Stimulated activated CD8-positive, alpha-beta memory T cell treated with anti-CD3 and anti-CD28 coated beads, Interleukin-12 subunit alpha, Interleukin-12 subunit beta, amount 100 ng/mL, for 4 hours (primary cell): ENCODE measurements at regions not wholly inside any gene's neighbourhood (a gene's known extent, or its start where the extent isn't known, plus 50 kb on each side); places are given as distances from the start of the nearest gene placed in this dataset.

Experiments used
- DNase-seq: peaks from one replicate; pipeline ENCODE4 v3.0.0-alpha.2; 2020; ENCODE audit warnings: low read depth

DNA sequence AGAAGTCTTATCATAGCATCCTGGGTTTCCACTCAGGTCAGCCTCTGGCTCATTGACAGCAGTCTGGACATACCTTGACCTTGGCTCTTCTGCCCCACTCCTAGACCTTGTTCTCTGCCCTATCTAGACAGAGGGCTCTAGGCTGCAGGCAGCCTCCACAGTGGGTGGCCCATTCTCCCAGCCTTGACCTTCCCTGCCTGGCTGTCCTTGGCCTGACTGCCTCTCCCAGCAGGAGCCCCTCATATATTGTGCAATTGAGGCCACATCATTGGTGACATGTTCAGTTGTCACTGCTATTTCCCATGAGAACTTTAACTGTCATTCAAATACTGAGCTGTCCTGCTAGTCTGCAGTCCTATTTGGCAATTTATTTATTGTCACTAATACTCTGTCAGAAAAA lies 503.4 kb downstream of the PLXNA4 start:
- no peak for DNase-seq

DNA sequence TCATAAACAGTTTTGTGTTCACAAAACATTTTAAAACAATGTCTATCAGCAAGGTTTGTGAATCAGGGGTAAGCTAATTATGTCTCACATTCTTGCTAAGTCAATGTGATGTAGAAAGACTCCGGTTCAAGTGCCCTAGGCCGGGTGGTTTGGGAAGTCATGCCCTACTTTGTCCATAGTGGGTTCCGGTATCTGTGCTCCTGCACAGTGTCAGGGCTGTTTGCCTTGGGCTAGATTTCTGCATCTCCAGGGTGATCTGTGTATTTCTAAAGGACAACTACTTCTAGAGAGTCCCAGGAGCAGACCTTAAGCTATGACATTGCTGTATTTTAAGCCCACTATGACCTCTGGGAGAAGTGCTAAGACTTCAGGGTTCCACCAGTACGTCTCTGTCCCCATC lies 504.1 kb downstream of the PLXNA4 start:
- no peak for DNase-seq

DNA sequence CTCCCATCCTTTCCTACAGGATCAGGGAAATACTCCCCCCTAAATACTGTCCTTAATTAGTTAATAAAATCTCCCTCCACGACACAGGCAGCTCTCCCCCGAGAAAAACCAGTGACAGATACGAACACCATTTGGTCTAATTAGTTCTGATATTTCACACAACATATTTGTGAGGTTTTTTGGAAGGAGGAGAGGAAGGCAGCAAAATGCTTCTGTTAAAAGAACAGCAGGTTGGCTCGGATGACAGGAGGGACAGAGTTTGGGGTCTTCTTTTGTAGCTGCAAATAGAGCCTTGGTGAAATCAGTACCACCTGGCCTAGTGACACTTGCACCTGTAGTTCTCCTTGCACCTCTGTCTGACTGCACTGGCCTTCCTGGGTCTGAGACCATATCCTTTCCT lies 507.0 kb downstream of the PLXNA4 start:
- DNase-seq: no peak

DNA sequence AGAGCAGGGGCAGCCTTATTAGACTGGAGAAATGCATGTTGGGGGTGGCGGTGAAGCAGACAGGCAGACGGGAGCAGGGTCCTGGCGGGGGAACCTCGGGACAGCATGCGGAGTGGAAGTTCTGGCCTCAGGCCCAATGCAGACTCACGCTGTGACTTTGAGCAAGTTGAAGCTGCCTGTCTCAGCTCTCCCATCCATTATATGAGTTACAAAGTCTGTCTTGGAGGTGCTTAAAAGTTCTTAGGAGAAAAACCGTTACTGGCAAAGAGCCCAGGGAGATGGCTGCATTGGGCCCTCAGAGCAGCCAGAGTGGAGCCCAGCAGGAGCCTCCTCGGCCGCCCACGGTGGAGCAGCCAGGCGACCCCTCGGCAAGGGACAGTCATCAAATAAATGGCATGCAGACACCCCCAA lies 509.5 kb downstream of the PLXNA4 start:
- no peak for DNase-seq

DNA sequence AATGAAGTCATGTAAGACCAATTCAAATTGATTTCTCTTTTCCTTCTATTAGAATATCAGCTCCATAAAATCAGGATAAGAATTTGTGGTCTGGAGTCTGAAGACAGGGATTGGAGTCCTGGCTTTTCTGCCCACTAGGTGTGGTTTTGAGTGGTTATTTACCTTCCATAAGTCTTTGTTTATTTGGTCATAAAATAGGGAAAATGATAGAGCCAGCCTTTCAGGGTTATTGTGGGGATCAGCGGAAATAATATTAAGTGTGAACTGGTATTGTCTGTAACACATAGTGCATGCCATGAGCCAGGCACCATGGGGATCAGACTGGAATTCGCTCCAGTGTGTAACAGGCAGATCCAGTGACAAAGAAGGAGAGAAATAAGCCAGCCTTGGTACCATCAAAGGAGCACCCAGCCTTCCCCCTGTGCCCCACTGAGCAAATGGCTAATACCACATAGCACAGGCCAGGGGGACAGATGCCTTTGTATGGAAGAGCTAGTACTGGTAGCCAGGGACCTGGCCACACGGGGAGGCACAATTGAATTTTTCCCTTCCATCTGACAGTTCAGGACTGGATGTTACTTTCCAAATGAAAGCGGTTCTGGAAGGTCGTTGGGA lies 509.7 kb upstream of the PODXL start:
- no peak for DNase-seq

DNA sequence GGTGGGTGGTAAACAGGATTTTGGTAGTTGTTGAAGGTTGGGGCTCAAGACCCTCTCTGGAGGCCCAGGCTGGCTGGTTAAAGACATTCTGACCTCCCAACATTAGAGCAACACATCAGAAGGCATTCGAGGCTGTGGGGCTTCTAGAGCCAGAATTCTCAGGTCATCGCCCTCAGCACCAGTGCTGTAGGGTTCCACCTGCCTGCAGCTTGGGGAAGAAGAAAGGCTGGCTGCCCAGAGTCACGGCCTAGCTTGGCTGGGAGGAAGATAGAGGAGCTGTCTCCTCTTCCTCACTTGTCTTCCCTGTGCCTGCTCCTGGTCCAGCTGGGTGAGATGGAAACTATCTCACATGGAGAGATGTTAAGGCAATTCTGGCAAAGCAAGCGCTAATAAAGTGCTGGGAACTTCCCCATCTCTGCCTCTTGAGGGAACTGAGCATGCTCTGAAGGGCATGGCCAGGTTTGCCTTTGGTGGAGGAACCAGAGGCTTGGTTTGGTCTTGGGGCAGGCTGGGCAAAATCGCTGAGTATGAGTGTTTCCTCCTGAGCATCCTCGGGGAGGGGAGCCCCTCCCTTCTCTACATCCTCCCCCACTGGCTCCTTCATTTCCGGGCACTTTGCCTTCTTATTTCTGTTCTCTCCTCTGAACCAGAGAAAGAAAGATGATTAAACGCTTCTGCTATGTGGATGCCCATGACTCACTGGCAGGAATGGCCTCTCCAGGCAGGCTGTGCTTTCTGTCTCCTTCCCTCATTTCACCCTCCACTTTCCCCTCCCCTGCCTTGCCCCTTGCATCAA lies 509.0 kb upstream of the PODXL start:
- DNase-seq: no peak

DNA sequence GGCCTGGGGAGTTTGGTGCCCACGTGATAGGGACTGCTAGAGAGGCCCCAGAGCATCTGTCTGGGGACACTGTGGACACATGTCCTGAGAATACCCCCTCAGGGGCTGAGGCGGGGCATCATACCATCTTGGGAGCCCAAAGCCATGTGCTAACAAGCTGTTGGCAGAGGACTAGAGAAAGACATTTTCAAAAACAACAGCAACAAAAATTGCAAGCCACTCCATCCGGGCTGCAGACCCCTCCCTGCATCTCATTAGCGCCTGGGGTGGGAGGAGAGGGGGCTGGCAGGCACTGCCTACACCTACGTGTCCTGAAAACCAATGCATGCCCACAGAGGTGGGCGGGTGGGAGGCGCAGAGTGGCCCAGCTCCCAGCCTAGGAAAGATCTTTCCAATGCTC lies 507.4 kb upstream of the PODXL start:
- DNase-seq: no peak

DNA sequence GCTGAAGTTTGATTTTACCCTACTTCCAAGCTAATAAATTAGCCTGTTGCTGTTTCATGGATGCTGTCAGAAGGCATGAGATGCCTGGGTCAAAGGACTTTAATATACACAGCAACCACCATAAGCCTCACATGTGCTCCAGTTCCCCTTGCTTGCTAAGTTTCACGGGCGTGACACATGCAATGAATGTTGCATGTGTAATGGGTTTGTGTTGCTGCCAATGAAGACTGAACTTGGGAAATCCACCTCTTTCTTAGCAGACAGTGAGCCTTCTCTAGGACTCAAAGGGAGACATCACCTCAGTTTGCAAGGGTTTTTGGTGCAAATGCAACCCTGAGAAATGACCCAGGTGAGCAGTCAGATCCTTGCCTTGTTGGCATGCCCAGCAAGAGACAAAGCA lies 505.5 kb upstream of the PODXL start:
- DNase-seq: no peak

DNA sequence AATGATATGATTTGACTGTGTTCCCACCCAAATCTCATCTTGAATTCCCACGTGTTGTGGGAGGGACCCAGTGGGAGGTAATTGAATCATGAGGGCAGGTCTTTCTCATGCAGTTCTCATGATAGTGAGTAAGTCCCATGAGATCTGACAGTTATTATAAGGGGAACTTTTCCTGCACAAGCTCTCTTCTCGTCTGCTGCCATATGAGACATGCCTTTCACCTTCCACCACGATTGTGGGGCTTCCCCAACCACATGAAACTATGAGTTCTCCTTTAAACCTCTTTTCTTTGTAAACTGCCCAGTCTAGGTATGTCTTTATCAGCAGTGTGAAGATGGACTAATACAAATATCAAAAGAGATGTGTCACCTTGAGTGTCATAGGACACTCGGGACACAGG lies 502.7 kb upstream of the PODXL start:
- no peak for DNase-seq

DNA sequence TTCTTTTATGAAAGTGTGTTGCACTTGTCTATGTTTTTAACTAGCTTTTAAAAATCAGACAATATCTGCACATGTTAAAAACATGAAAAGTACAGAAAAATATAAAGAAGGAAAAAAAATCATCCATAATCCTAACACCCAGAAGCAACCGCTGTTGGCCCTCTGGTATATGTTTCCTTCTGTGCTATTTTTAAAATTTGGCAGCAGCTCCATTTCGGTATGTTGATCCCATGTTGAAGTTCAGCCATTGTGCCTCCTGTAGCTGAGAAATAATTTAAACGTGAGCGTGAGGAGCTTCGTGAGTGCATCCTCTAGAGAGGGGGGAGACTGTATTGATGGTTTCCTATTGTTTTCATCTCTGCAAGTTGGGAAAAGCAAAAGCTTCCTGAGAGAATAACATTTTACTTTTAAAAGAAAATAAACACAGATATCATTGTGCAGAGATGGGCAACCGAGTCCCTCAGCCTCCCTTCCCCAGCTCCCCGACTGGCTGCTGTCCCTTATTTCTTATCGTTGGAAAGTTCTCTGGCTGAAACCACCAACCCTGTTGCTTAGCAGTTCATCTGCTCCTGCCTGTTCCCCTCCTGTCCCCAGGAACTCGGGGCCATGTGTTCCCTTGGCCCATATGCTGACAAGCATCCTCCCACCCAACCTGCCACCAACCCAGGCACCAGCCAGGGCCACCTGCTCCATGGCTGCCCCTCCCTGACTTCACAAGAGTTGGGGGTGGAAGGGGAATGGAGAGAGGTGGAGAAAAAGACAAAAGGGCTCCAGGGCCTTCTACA lies 499.1 kb upstream of the PODXL start:
- no peak for DNase-seq

DNA sequence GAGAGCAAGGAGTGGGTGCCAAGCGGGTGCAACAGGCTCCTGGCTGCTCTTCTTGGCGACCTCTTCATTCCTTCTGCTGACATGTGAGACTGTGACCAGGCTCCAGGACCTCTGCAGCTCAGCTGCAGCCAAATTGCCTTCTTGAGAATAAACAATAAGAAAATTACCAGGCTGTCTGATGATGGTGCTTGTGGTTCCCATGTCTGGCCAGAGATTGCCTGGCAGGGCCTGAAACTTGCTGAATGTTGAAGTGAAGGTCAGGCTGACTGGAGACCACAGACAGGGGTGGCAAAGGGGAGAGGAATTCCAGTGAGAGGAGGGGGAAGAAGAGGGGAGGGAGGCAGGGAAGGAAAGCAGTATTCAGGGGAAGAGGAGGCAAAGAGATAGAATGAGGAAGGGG lies 497.4 kb upstream of the PODXL start:
- no peak for DNase-seq

DNA sequence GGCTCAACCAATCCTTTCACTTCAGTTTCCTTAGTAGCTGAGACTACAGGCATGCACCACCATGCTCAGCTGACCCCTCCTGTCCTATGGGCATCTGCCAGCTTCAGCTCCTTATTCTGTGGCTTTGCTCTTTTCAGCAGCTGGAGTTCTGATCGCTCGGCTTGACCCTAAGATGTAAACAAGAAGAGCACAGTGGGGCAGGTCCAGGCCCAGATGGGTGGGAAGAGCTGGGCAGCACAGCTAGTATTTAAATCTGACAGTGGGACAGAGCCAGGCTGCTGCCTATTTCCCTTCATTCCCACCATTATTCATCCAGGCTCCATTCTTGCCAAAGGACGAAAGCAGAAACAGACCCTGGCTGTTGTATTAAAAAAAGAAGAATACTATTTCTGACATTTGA lies 494.9 kb upstream of the PODXL start:
- no peak for DNase-seq

DNA sequence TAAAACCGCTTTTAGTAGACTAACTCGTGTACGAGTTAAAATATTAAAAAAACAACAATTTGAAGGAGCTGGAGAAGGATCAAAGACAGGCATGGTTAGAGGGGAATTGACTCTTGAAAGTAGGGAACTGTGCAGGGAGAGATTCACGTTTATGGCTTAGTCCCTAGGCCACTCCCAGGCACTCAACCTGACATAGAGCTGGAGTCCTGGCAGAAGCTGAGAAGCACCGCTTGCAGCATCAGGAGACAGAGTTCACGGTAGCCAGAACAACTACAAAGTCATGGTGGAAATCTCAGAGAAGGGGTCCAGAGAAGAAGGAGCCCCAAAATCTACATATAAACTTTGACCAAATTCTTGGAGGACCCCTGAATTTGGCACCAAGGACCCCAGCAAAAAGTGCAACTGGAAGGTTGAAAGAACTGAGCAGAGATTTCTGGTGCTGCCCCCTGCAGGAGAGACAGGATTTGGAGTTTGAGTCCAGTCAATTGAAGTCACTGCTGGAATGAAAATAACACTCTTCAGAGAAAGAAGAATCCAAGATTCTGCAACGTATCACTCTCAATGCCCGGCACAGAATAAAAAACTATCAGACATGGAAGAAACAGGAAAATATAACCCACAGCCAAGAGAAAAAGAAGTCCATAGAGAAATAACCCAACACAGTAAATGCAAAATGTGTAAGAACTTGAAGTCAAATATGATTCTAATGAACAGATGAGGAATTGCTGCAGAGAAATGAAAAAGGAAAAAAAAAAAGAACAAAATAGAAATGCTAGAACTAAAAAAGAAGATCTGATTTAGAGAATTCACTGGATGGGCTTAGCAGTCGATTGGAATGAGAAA lies 493.3 kb upstream of the PODXL start:
- DNase-seq: no peak

DNA sequence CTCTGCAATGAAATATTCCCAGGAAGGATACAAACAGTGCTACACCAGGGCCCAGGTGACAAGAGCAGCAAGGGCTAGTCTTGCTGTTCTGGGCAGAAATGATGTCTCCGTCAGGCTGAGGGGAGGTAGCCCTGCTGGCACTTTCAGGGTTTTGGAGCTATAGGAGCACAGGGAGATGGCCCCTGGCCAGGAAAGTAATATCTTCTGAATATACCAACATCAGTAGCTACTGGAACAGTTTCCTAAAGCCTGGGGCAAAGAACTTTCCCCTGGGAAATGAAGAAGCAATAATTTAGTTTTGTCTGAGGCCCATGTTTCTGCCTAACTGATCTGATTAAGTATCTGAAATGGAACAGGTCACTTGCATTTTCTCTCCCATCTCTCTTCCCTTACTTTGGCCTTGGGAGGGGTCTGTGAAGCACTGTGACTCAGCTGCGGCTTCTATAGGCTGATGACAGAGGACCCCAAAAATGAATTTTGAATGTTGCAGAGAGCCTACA lies 489.1 kb upstream of the PODXL start:
- DNase-seq: no peak

DNA sequence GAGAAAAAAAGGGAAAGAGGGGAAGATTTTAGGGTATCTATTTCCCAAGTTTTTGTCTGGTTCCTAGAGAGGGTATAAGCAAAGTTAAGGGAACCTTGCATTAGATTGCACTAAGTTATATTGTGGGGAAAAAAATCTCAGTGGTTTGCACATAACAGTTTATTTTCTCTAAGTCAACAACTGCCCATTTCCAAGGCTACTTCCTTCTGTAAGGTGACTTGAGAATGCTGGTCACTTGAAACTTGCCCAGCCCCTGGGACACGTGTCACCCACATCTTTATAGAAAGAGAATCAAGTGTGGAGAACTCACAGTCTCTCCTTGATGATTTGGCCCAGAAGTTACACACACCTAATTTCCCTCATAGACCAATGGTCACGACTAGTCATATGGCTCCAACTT lies 488.6 kb upstream of the PODXL start:
- DNase-seq: no peak

DNA sequence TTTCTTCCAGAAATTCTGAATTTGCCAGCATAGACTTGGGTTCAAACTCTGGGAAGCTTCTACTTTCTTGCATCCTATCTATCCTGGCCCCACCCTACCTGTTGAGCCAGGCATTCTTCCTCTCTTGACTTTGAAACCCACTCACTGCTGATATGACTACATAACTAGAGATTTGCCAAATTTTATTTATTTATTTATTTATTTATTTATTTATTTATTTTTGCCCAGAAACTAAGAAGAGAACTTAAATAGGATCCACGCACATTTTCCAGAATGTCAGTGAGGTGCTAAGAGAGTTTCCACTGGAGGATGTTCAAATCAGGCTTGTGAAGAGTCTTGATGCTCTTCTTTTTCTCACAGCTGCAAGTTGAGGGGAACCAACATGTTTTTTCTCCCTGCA lies 487.8 kb upstream of the PODXL start:
- DNase-seq: no peak

DNA sequence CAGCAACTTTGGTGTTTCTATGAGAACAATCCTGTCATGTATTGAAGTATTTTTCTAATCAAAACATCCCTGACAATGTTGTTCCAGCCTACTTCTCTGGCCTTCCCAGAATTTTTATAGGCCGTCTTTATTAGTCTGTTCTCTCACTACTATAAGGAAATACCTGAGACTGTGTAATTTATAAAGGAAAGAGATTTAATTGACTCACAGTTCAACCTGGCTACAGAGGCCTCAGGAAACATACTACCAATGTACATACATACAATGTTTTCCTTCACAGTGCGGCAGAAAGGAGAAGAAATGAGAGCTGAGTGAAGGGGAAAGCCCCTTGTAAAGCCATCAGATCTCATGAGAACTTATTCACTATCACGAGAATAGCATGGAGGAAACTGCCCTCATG lies 484.7 kb upstream of the PODXL start:
- no peak for DNase-seq

DNA sequence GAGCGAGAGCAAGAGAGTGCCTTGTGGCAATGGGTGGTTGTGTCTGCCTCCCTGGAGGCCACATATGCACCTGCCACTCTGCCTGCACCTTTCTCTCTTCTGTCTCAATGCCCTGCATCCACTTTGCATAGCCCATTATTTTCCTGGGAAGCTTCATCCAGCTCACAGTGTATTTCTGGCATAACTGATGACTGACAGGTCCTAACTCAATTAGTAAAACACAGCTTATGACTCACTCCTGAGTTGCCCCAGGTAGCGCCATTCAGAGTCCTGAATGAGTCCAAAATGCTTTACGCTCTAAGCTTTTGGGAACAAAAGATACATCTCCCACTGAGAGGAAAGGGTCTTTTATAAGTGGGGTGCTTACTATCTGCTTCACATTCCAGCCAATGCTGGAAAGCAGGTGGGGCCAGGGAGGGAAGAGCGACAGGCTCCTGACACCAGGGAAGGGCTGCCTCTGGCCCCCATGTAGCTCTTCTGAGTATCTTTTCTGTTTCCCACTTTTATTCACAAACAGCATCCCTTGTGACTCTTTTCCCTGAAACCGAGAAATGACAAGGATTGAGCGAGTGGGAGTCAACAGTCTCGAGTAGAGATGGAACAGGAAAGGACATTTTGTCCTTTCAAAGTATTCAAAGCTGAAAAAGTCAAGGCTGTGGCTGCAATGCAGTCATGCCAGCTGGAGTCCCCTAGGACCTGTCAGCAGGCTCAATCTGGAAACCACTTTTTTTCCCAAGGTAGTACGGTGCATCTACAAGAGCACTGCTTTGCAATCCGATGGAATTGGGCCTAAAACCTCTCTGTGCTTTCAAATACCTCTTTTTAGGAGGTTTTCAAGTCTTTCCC lies 479.3 kb upstream of the PODXL start:
- no peak for DNase-seq

DNA sequence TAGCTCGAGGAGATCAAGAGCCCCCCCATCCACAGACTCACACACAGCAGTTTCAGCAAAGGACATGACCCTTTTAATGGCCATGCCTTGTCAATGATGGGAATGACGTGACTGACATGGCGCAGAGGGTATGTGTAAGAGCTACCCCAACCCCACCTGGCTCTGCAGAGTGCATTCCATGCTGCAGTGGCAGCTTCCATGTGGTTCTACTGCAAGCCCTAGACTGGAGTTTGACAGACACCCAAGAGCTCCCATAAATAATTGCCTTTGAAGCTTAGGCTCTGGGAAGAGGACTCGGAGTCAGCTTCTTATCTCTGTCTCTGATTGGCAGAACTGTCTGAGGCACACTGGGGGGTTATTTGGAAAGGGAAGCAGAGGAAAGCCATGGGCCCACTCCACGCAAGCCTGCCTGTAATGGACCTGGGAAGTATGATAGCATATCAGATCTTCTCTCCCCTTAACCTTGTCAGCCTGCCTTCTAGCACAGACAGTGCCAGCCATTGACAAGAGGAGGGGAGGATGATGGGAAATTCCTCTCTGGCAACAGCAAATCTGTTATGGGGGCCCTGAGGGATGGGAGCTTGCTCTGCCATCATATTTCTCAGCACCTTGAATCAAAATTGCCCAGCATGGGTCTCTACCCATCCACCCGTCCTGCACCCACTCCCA lies 478.5 kb upstream of the PODXL start:
- DNase-seq: no peak

DNA sequence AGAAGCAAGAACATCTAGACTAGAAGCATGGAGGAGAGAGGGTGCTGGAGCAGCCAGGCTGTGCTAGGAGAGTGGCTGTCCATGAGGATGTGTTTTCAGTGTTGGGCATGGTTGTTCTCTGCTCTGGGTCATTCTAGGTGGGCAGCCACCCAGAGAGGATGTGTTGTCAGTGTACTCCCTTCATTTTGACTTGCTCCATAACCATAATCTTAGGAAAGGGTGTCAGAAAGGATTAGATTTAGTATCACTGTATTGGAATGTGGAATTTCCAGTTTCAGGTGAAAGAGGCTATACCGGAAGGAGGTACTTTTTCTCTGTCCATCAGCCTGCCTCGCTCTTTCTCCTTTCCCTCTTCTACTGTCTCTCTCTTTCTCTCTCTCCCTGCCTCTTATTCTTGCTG lies 474.5 kb upstream of the PODXL start:
- DNase-seq: no peak
